GM12878 (cell line): ENCODE measurements at regions not wholly inside any gene's neighbourhood (a gene's known extent, or its start where the extent isn't known, plus 50 kb on each side); places are given as distances from the start of the nearest gene placed in this dataset.

Source experiments
- ATAC-seq: fragments of 200-7000 bp; cut with Tn5 transposase; 3 replicates; pipeline ENCODE4 v1.9.1; 2020; ENCODE audit warnings: mild to moderate bottlenecking, moderate library complexity
- BruUV-seq: library from RNA; stranded (reverse); fragments of 400-500 nt; replicated peaks from 2 replicates; lab custom pipeline; 2021; lab: Mats Ljungman, UMichigan
- CTCF ChIA-PET: fragments of 300-600 bp; sonication (Branson Sonifier 250); formaldehyde crosslinking; extraction: SDS; loops from one replicate; lab custom pipeline; 2021; ENCODE audit warnings: inconsistent platforms; lab: Yijun Ruan, JAX
- POLR2A ChIA-PET: fragments of 350-600 bp; formaldehyde crosslinking; extraction: SDS; loops from one replicate; lab custom pipeline; 2021; ENCODE audit warnings: inconsistent platforms; lab: Charles Lee
- RAD21 ChIA-PET: fragments of 300-600 bp; sonication (Branson Sonifier 250); formaldehyde crosslinking; loops from one replicate; lab custom pipeline; 2023; ENCODE audit warnings: antibody characterized with exemption; ENCODE audit not compliant: unreplicated experiment; lab: Charles Lee
- SMC1A ChIA-PET: fragments of 300-600 bp; sonication (Branson Sonifier 250); formaldehyde crosslinking; loops from one replicate; lab custom pipeline; 2023; ENCODE audit not compliant: unreplicated experiment, uncharacterized antibody; lab: Charles Lee
- DNase-seq: peaks from one replicate; pipeline ENCODE4 v3.0.0-alpha.2; 2011; ENCODE audit warnings: low read depth, low spot score
- FAIRE-seq: peaks from 3 replicates; lab custom pipeline; 2011; peaks lifted over from hg19 to GRCh38; lab: Jason Lieb, UNC
- H2AFZ ChIP-seq: 2 replicates; pipeline ENCODE4 v1.6.0; 2011; ENCODE audit warnings: low read depth, low read length, control low read depth; ENCODE audit not compliant: control insufficient read depth
- H3K27ac ChIP-seq: 2 replicates; pipeline ENCODE4 v1.5.1; 2011; ENCODE audit warnings: control low read depth; ENCODE audit not compliant: control insufficient read depth, insufficient read depth
- H3K27me3 ChIP-seq, 2 experiments: replicated peaks in 1 of 2; 2 replicates each; pipeline versions ENCODE4 v1.6.0 to v1.6.1; 2011; ENCODE audit warnings: low read length in 1 of 2; ENCODE audit not compliant: control insufficient read depth in 2 of 2, insufficient read depth in 2 of 2
- H3K36me3 ChIP-seq, 2 experiments: 2 replicates each; pipeline ENCODE4 v1.5.1; 2011; ENCODE audit warnings: low read length in 1 of 2; ENCODE audit not compliant: control insufficient read depth in 2 of 2, insufficient read depth in 2 of 2
- H3K4me1 ChIP-seq: 2 replicates; pipeline ENCODE4 v1.6.1; 2011; ENCODE audit warnings: mild to moderate bottlenecking, low read length, moderate library complexity, mixed read lengths; ENCODE audit not compliant: control insufficient read depth, insufficient read depth
- H3K4me2 ChIP-seq: 2 replicates; pipeline ENCODE4 v1.6.0; 2011; ENCODE audit warnings: control low read depth; ENCODE audit not compliant: control insufficient read depth, insufficient read depth
- H3K4me3 ChIP-seq: fragments of 200-600 bp; sonication (generic); 2 replicates; pipeline ENCODE4 v1.5.1; 2016
- H3K79me2 ChIP-seq: 2 replicates; pipeline ENCODE4 v1.6.0; 2011; ENCODE audit warnings: low read length; ENCODE audit not compliant: control insufficient read depth, insufficient read depth
- H3K9ac ChIP-seq: 2 replicates; pipeline ENCODE4 v1.8.0; 2011; ENCODE audit warnings: low read length, control low read depth, mixed read lengths; ENCODE audit not compliant: control insufficient read depth, insufficient read depth
- H3K9me3 ChIP-seq: replicated peaks from 3 replicates; pipeline ENCODE4 v1.5.1; 2011; ENCODE audit warnings: mild to moderate bottlenecking, low read length; ENCODE audit not compliant: control insufficient read depth, insufficient read depth
- H4K20me1 ChIP-seq: 2 replicates; pipeline ENCODE4 v1.6.0; 2011; ENCODE audit not compliant: control insufficient read depth, insufficient read depth
- EP300 ChIP-seq, 2 experiments: fragments of 150-350 bp in 1 of 2; IDR thresholded peaks; 2 replicates each; pipeline ENCODE4 v1.6.1; 2011 to 2012; ENCODE audit warnings: low read depth in 2 of 2, low read length in 2 of 2, borderline replicate concordance in 1 of 2, improper control_type of control experiment in 1 of 2, inconsistent platforms in 1 of 2; ENCODE audit not compliant: control insufficient read depth in 1 of 2
- LARP7 ChIP-seq: fragments of 450-650 bp; IDR thresholded peaks from 2 replicates; pipeline ENCODE4 v1.6.1; 2017; ENCODE audit warnings: mild to moderate bottlenecking
- MEF2A ChIP-seq: IDR thresholded peaks from 2 replicates; pipeline ENCODE4 v1.6.1; 2011; ENCODE audit warnings: low read depth, mild to moderate bottlenecking, low read length, moderate library complexity; ENCODE audit not compliant: insufficient read depth
- NFYA ChIP-seq: IDR thresholded peaks from 2 replicates; pipeline ENCODE4 v1.6.1; 2011; ENCODE audit warnings: low read depth, mild to moderate bottlenecking, low read length, improper control_type of control experiment, borderline replicate concordance
- TCF12 ChIP-seq: IDR thresholded peaks from 2 replicates; pipeline ENCODE4 v1.6.1; 2011; ENCODE audit warnings: low read depth, mild to moderate bottlenecking, low read length
- ZZZ3 ChIP-seq: IDR thresholded peaks from 2 replicates; pipeline ENCODE4 v1.6.1; 2011; ENCODE audit warnings: low read depth; ENCODE audit not compliant: control insufficient read depth, insufficient read length
- WGBS: methylation state at CpG from one replicate; pipeline ENCODE4 v1.1.6; 2016; ENCODE audit warnings: low lambda C conversion rate; ENCODE audit not compliant: insufficient replicate concordance, insufficient coverage; ENCODE audit errors: missing lambda C conversion rate; 5-methylcytosine and 5-hydroxymethylcytosine counted together
- in situ Hi-C: fragments of 300-500 bp; cut with MboI; formaldehyde crosslinking; loops from 9 replicates; pipeline ENCODE4 v1.14.3; 2018; ENCODE audit warnings: mixed read lengths
- intact Hi-C: fragments of 100-400 bp; cut with micrococcal nuclease; formaldehyde crosslinking; loops from one replicate; pipeline ENCODE4 v1.14.2; 2022; ENCODE audit not compliant: unreplicated experiment
- TF ChIP-seq, protein P1 (sequence below): fragments of 450-650 bp; IDR thresholded peaks from 2 replicates; pipeline ENCODE4 v1.6.1; 2016; ENCODE audit warnings: mild to moderate bottlenecking

DNA sequence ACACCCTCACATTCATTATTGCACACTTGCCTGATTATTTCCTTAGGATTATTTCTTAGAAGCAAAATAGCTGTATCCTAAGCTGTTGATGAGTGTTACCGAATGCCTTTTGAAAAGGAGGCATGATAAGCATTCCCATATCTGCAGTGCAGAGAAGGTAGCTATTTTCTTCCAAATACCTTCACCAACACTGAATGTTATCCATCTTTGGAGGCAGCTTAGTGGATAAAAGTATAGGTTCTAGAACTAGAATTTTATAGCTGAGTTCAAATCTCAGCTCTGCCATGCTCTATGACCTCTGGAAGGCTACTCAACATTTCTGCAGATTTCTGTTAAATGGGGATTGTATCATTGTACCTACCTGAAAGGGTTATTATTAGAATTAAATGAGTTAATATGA lies 185.0 kb upstream of the CCDC150 start:
- H3K4me2 ChIP-seq, result no peak overlapping the region
- H4K20me1 ChIP-seq, result no peaks in the 10 kb centered on the region
- H3K27ac ChIP-seq, result no peak overlapping the region
- POLR2A ChIA-PET, result interaction anchor here (0.6 to 2.5 kb wide), 4 partner anchors 46 to 292 kb away, joined by 3 to 7 read pairs (median 4); no protein-coding TSS in a partner anchor
- H3K9me3 ChIP-seq, result peaks cover 2% of the 10 kb centered on the region; the same call in 2 of the 3 replicates
- SMC1A ChIA-PET, result interaction anchor here (0.7 to 10.5 kb wide), 50 partner anchors 10 to 711 kb away, joined by 3 to 223 read pairs (median 10); partner anchors contain the start of genes CCDC150 and DNAH7
- CTCF ChIA-PET, result interaction anchor here (0.9 to 8.4 kb wide), 49 partner anchors 10 to 386 kb away, joined by 3 to 220 read pairs (median 11); partner anchors contain the start of gene DNAH7
- BruUV-seq, result no TSS peak
- intact Hi-C loops, result loop anchor here (10.0 kb wide), 1 partner anchor 300 kb away; no protein-coding TSS in a partner anchor
- no peak for TF ChIP-seq TCF12
- no peak for TF ChIP-seq ZZZ3
- TF ChIP-seq, protein P1, sequence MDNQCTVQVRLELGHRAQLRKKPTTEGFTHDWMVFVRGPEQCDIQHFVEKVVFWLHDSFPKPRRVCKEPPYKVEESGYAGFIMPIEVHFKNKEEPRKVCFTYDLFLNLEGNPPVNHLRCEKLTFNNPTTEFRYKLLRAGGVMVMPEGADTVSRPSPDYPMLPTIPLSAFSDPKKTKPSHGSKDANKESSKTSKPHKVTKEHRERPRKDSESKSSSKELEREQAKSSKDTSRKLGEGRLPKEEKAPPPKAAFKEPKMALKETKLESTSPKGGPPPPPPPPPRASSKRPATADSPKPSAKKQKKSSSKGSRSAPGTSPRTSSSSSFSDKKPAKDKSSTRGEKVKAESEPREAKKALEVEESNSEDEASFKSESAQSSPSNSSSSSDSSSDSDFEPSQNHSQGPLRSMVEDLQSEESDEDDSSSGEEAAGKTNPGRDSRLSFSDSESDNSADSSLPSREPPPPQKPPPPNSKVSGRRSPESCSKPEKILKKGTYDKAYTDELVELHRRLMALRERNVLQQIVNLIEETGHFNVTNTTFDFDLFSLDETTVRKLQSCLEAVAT, result no peak
- no peak for TF ChIP-seq MEF2A
- no peak for TF ChIP-seq NFYA
- TF ChIP-seq LARP7, result no peak
- no peak for TF ChIP-seq EP300 (IDR thresholded peaks at IDR 0.05; ENCODE audit: borderline replicate concordance in 1 of 2, control insufficient read depth in 1 of 2, low read depth in 2 of 2, low read length in 2 of 2)
- TF ChIP-seq, all 136 proteins: peak for 0
- RAD21 ChIA-PET, result interaction anchor here (0.8 to 5.8 kb wide), 42 partner anchors 9 to 877 kb away, joined by 3 to 126 read pairs (median 10); partner anchors contain the start of gene CCDC150
- in situ Hi-C loops, result loop anchor here (5.0 kb wide), 2 partner anchors 157 to 372 kb away; no protein-coding TSS in a partner anchor
- FAIRE-seq, result no peak
- no peaks in the 10 kb centered on the region for H3K79me2 ChIP-seq
- H3K27me3 ChIP-seq, result no peaks in the 10 kb centered on the region
- WGBS, result 50% methylated on average over 1 of the region's 1 CpG
- ATAC-seq, result no peak
- H3K4me1 ChIP-seq, result 0 out of 2 replicates have a peak, but pooled peaks cover 3% of the 10 kb centered on the region
- no peak overlapping the region for H3K4me3 ChIP-seq
- H2AFZ ChIP-seq, result no peak overlapping the region
- no peak for DNase-seq
- H3K9ac ChIP-seq, result no peak overlapping the region
- no peaks in the 10 kb centered on the region for H3K36me3 ChIP-seq
